Left ventricle myocardium inferior (tissue), 1 donor: ENCODE measurements at regions not wholly inside any gene's neighbourhood (a gene's known extent, or its start where the extent isn't known, plus 50 kb on each side); places are given as distances from the start of the nearest gene placed in this dataset.

ENCODE experiments used
- DNase-seq: peaks from one replicate; pipeline ENCODE4 v3.0.0-alpha.2; 2020
- H3K27ac ChIP-seq: fragments of 200-600 bp; replicated peaks from 2 replicates; pipeline ENCODE4 v1.8.0; 2021
- H3K27me3 ChIP-seq: fragments of 200-600 bp; 2 replicates; pipeline ENCODE4 v1.8.0; 2021; ENCODE audit warnings: low read depth
- H3K36me3 ChIP-seq: fragments of 200-600 bp; 2 replicates; pipeline ENCODE4 v1.8.0; 2021
- H3K4me1 ChIP-seq: fragments of 200-600 bp; 2 replicates; pipeline ENCODE4 v1.8.0; 2021
- H3K4me3 ChIP-seq: fragments of 200-600 bp; 2 replicates; pipeline ENCODE4 v1.8.0; 2021; ENCODE audit warnings: mild to moderate bottlenecking, moderate library complexity
- H3K9me3 ChIP-seq: fragments of 200-600 bp; replicated peaks from 2 replicates; pipeline ENCODE4 v1.8.0; 2021
- CTCF ChIP-seq: fragments of 200-600 bp; IDR thresholded peaks from 2 replicates; pipeline ENCODE4 v1.8.0; 2021; ENCODE audit warnings: antibody characterized with exemption, mild to moderate bottlenecking, borderline replicate concordance
- intact Hi-C: fragments of 100-400 bp; cut with micrococcal nuclease; formaldehyde crosslinking; loops from one replicate; pipeline ENCODE4 v1.11.0; 2022
- donor health status: DM: no; HTN: yes; CAD: no; lungs with severe emphysema.

DNA sequence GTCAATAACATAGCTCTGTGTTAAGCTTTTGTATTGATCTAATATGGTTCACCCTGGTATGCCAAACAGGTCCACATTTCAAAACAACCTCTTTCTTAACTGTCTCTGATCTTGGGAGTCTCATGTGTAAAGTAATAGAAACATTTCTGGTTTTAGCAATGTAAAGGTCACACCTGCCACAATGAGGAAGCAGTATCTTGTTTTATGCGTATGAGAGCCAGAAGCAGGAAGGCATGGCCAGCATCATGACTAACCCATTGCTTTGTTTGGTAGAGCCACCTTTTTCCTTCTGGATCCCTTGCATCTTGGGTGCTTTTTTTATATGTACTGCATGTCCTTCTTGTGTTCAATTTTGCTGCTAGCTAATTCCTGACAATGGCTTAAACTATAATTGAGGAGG, 411.3 kb upstream of the SEMA3C start:
- no peaks in the 10 kb centered on the region for H3K9me3 ChIP-seq
- no peak for TF ChIP-seq CTCF
- no peak overlapping the region for H3K4me3 ChIP-seq
- H3K4me1 ChIP-seq, result no peaks in the 10 kb centered on the region
- no peak for DNase-seq
- no peaks in the 10 kb centered on the region for H3K27me3 ChIP-seq
- no peak overlapping the region for H3K27ac ChIP-seq
- H3K36me3 ChIP-seq, result no peaks in the 10 kb centered on the region
- intact Hi-C loops, result no loop called here

GRCh38 chr7:81327468-81328266, 408.8 kb upstream of the SEMA3C start:
- H3K27me3 ChIP-seq, result no peaks in the 10 kb centered on the region
- no peaks in the 10 kb centered on the region for H3K36me3 ChIP-seq
- no peaks in the 10 kb centered on the region for H3K4me1 ChIP-seq
- intact Hi-C loops, result no loop called here
- H3K9me3 ChIP-seq, result no peaks in the 10 kb centered on the region
- H3K4me3 ChIP-seq, result no peak overlapping the region
- no peak for DNase-seq
- H3K27ac ChIP-seq, result no peak overlapping the region
- no peak for TF ChIP-seq CTCF

DNA sequence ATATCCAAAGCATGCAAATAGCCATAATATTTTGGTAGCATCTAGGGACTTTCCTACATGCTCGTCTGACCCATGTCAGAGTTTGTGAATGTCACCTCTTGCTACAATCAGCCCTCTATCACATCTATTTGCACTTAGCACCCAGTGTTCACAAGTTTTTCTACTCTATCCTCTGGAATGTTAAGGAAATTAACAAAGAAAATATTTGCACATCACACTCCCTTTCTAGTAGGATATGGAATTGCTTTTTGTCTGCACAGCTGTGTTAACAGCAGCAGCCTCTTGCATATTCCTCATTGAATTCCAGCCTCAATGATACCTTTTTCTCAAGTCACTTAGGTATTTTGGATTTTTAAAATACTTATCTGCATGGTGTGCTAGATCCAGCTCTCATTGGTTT, 403.1 kb upstream of the SEMA3C start:
- Histone ChIP-seq H3K4me1 (no peaks in the 10 kb centered on the region), H3K27ac (no peak overlapping the region), H3K27me3 (no peaks in the 10 kb centered on the region), H3K9me3 (no peaks in the 10 kb centered on the region), H3K4me3 (no peak overlapping the region), H3K36me3 (no peaks in the 10 kb centered on the region)
- no peak for TF ChIP-seq CTCF
- DNase-seq, result no peak
- intact Hi-C loops, result no loop called here

- no peak for TF ChIP-seq CTCF
- intact Hi-C loops, result no loop called here
- no peaks in the 10 kb centered on the region for H3K4me1 ChIP-seq
- no peak overlapping the region for H3K4me3 ChIP-seq
- H3K36me3 ChIP-seq, result no peaks in the 10 kb centered on the region
- no peak overlapping the region for H3K27ac ChIP-seq
- H3K9me3 ChIP-seq, result no peaks in the 10 kb centered on the region
- DNase-seq, result no peak
- no peaks in the 10 kb centered on the region for H3K27me3 ChIP-seq
Measured at GRCh38 chr7:81317741-81318140, 398.9 kb upstream of the SEMA3C start.

DNA sequence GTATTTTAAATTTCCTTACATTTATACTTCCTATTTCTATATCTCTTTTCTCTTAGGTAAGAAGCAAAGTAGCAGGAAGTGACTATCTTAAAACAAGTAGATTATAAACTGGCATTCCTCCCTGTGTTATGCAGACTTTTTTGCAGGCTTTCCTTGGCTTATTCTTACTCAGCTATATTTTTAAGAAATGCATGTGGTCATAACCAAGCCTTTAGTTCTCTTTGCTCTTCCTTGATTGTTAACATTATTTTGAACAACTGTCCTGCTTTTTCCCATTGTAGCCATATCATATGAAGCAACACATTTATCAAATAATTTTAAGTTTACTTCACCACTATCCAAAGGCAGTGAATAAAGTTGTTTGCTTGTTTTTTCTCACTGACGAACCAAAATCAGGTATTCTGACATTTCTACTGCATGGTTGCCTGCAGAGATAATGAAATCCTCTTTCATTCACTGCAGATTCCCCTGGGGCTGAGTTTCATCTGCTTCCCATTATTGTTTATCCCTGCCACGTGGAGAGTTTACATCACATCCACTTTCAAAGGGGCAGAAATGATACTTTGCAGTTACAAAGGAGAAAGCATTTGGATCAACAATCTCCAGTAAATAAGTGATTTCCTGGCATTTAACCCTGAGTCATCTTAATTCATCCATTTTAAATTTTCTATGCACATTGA, 389.9 kb upstream of the SEMA3C start:
- Histone ChIP-seq H3K4me3 (no peak overlapping the region), H3K27me3 (no peaks in the 10 kb centered on the region), H3K36me3 (no peaks in the 10 kb centered on the region), H3K9me3 (no peaks in the 10 kb centered on the region), H3K27ac (no peak overlapping the region), H3K4me1 (no peaks in the 10 kb centered on the region)
- intact Hi-C loops, result no loop called here
- no peak for TF ChIP-seq CTCF
- no peak for DNase-seq
